ENCODE measurements at regions not wholly inside any gene's neighbourhood (a gene's known extent, or its start where the extent isn't known, plus 50 kb on each side); places are given as distances from the start of the nearest gene placed in this dataset.

DNA sequence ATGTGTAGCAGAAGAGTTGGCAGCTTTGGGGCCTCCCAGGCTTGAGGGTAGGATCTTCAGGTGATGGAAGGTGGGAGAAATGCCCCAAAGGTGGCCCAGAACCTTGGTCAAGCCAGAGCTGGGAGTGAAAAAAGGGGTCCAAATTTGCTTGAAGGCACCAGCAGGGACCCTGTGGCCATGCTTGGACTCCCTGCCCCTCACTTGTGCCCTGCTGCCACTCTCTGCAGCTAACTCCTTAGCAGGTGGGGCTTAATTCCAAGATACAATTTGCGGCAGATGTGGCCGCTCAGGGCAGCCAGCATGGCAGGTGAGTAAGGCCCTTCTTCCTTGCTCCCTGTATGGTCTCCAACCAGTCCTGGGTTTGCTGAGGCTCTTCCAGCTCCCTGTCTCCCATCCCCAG, 51.3 kb upstream of the ADRA1D start:
- Histone ChIP-seq H3K9me3 (ENCODE audit: insufficient read depth, low read length) (no peaks in the 10 kb centered on the region), H3K4me3 (ENCODE audit: low read length) (no peak overlapping the region), H4K20me1 (ENCODE audit: insufficient read depth, low read length) (no peaks in the 10 kb centered on the region), H3K4me2 (ENCODE audit: low read length) (no peak overlapping the region), H3K4me1 (ENCODE audit: low read length) (no peaks in the 10 kb centered on the region), H3K9ac (ENCODE audit: low read length) (no peak overlapping the region), H3K27ac (ENCODE audit: low read length) (no peak overlapping the region), H2AFZ (ENCODE audit: low read depth, low read length) (no peak overlapping the region), H3K36me3 (replicated peaks; ENCODE audit: low read depth, low read length) (no peaks in the 10 kb centered on the region), H3K79me2 (ENCODE audit: low read length) (no peaks in the 10 kb centered on the region), H3K27me3 (ENCODE audit: low read depth, low read length) (peaks cover 22% of the 10 kb centered on the region; the same call in 1 of the 2 replicates)
- no peak for TF ChIP-seq EZH2phosphoT487 (IDR thresholded peaks at IDR 0.05; ENCODE audit: low read depth)
- TF ChIP-seq, protein P1, sequence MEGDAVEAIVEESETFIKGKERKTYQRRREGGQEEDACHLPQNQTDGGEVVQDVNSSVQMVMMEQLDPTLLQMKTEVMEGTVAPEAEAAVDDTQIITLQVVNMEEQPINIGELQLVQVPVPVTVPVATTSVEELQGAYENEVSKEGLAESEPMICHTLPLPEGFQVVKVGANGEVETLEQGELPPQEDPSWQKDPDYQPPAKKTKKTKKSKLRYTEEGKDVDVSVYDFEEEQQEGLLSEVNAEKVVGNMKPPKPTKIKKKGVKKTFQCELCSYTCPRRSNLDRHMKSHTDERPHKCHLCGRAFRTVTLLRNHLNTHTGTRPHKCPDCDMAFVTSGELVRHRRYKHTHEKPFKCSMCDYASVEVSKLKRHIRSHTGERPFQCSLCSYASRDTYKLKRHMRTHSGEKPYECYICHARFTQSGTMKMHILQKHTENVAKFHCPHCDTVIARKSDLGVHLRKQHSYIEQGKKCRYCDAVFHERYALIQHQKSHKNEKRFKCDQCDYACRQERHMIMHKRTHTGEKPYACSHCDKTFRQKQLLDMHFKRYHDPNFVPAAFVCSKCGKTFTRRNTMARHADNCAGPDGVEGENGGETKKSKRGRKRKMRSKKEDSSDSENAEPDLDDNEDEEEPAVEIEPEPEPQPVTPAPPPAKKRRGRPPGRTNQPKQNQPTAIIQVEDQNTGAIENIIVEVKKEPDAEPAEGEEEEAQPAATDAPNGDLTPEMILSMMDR (IDR thresholded peaks at IDR 0.05; ENCODE audit: low read depth, low read length) = no peak

DNA sequence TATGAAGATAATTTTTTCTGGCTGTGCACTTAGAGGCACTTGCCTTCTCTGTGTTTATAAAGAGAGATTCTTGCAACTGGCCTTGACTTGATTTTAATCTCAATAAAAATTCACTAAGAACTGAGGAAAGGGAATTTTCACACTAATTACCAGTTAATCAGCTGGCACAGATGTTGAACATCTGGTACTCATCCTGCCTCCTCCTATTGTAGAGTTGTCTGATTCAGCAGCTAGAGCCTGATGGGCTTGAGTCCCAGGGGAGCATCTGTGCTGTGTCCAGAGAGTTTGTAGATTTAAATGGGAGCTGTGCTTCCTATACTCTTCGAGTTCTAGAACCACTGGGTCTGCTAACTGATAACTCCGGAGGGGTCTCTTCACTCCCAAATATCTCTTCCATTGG, 50.7 kb upstream of the ADRA1D start:
- no peak for TF ChIP-seq EZH2phosphoT487 (IDR thresholded peaks at IDR 0.05; ENCODE audit: low read depth)
- TF ChIP-seq, protein P1 (IDR thresholded peaks at IDR 0.05; ENCODE audit: low read depth, low read length) = no peak
- H2AFZ ChIP-seq (ENCODE audit: low read depth, low read length) = no peak overlapping the region

DNA sequence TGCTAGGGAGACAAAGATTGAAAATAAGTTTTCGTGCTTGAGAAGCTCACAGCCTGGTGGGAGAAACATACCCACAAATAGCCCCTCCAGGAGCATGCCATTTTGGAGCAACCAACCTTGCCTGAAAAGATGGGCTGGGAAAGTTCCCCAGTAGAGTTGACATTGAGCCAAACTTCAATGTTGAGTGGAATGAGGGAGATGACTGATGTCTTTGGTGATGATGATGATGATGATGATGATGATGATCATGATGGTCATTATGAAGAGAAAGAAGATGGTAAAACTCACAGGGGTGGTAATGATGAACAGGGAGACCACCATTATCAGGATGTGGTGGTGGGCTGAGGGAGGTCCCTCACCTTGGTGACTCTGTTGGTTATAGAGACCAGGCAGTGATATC, 50.1 kb upstream of the ADRA1D start:
- Histone ChIP-seq H3K27me3 (ENCODE audit: low read depth, low read length) (peaks cover 24% of the 10 kb centered on the region; the same call in 1 of the 2 replicates), H3K79me2 (ENCODE audit: low read length) (no peaks in the 10 kb centered on the region), H3K9ac (ENCODE audit: low read length) (no peak overlapping the region), H2AFZ (ENCODE audit: low read depth, low read length) (no peak overlapping the region), H3K4me2 (ENCODE audit: low read length) (no peak overlapping the region), H3K36me3 (replicated peaks; ENCODE audit: low read depth, low read length) (no peaks in the 10 kb centered on the region), H3K27ac (ENCODE audit: low read length) (no peak overlapping the region), H3K4me3 (ENCODE audit: low read length) (no peak overlapping the region), H3K4me1 (ENCODE audit: low read length) (no peaks in the 10 kb centered on the region), H3K9me3 (ENCODE audit: insufficient read depth, low read length) (no peaks in the 10 kb centered on the region), H4K20me1 (ENCODE audit: insufficient read depth, low read length) (no peaks in the 10 kb centered on the region)
- TF ChIP-seq EZH2phosphoT487 (IDR thresholded peaks at IDR 0.05; ENCODE audit: low read depth) = no peak
- TF ChIP-seq, protein P1 (IDR thresholded peaks at IDR 0.05; ENCODE audit: low read depth, low read length) = no peak

More for the DNA sequence above, 50.7 kb upstream of the ADRA1D start:
- H3K4me2 ChIP-seq (ENCODE audit: low read length) = no peak overlapping the region
- no peak overlapping the region for H3K9ac ChIP-seq (ENCODE audit: low read length)
- H3K4me1 ChIP-seq (ENCODE audit: low read length) = no peaks in the 10 kb centered on the region
- H3K9me3 ChIP-seq (ENCODE audit: insufficient read depth, low read length) = no peaks in the 10 kb centered on the region
- H3K27ac ChIP-seq (ENCODE audit: low read length) = no peak overlapping the region
- H3K4me3 ChIP-seq (ENCODE audit: low read length) = no peak overlapping the region
- H4K20me1 ChIP-seq (ENCODE audit: insufficient read depth, low read length) = no peaks in the 10 kb centered on the region
- peaks cover 24% of the 10 kb centered on the region; the same call in 1 of the 2 replicates for H3K27me3 ChIP-seq (ENCODE audit: low read depth, low read length)
- H3K79me2 ChIP-seq (ENCODE audit: low read length) = no peaks in the 10 kb centered on the region
- H3K36me3 ChIP-seq (replicated peaks; ENCODE audit: low read depth, low read length) = no peaks in the 10 kb centered on the region
